Loucy (cell line): ENCODE measurements at regions not wholly inside any gene's neighbourhood (a gene's known extent, or its start where the extent isn't known, plus 50 kb on each side); places are given as distances from the start of the nearest gene placed in this dataset.
"Not testable (repeated sequence)": the region's sequence is repeated elsewhere in the genome, so short reads cannot be mapped to it uniquely, and the experiment has no call there.

Experiments
- H2AFZ ChIP-seq: fragments of 200-600 bp; sonication (generic); 2 replicates; pipeline ENCODE4 v1.6.0; 2016; ENCODE audit warnings: antibody characterized with exemption, mild to moderate bottlenecking, low read length, moderate library complexity
- H3F3A ChIP-seq: fragments of 200-600 bp; 2 replicates; pipeline ENCODE4 v1.6.0; 2016; ENCODE audit warnings: antibody characterized with exemption, low read depth, mild to moderate bottlenecking
- H3K27me3 ChIP-seq: fragments of 200-600 bp; sonication (generic); 2 replicates; pipeline ENCODE4 v1.6.1; 2014; ENCODE audit warnings: low read length, mild to moderate bottlenecking; ENCODE audit not compliant: insufficient read depth, poor library complexity, severe bottlenecking
- H3K36me3 ChIP-seq: fragments of 200-600 bp; sonication (generic); 2 replicates; pipeline ENCODE4 v1.6.1; 2016; ENCODE audit warnings: low read length; ENCODE audit not compliant: insufficient read depth
- H3K4me1 ChIP-seq: fragments of 200-600 bp; sonication (generic); 2 replicates; pipeline ENCODE4 v1.5.1; 2014; ENCODE audit warnings: low read length, mild to moderate bottlenecking; ENCODE audit not compliant: insufficient read depth, poor library complexity, severe bottlenecking
- H3K4me2 ChIP-seq: fragments of 200-600 bp; sonication (generic); 2 replicates; pipeline ENCODE4 v1.6.0; 2014; ENCODE audit warnings: antibody characterized with exemption, low read length, low read depth, mild to moderate bottlenecking; ENCODE audit not compliant: poor library complexity, severe bottlenecking
- H3K4me3 ChIP-seq: fragments of 200-600 bp; sonication (generic); 2 replicates; pipeline ENCODE4 v1.5.1; 2014; ENCODE audit warnings: low read length, mild to moderate bottlenecking, mixed read lengths; ENCODE audit not compliant: poor library complexity, severe bottlenecking
- H3K79me2 ChIP-seq: fragments of 200-600 bp; sonication (generic); 2 replicates; pipeline ENCODE4 v1.6.1; 2014; ENCODE audit warnings: low read length; ENCODE audit not compliant: insufficient read depth
- H3K9ac ChIP-seq: fragments of 200-600 bp; sonication (generic); 2 replicates; pipeline ENCODE4 v1.6.0; 2014; ENCODE audit warnings: mild to moderate bottlenecking, low read depth, low read length, moderate library complexity; ENCODE audit not compliant: poor library complexity, severe bottlenecking
- H3K9me2 ChIP-seq: fragments of 200-600 bp; sonication (generic); replicated peaks from 2 replicates; pipeline ENCODE4 v1.6.1; 2016; ENCODE audit warnings: low read depth, low read length, mixed read lengths
- H3K9me3 ChIP-seq: fragments of 200-600 bp; sonication (generic); 2 replicates; pipeline ENCODE4 v1.6.1; 2014; ENCODE audit warnings: mild to moderate bottlenecking, antibody characterized with exemption, low read length, low read depth; ENCODE audit not compliant: insufficient read depth
- H4K20me1 ChIP-seq: fragments of 200-600 bp; sonication (generic); 2 replicates; pipeline ENCODE4 v1.6.0; 2014; ENCODE audit warnings: antibody characterized with exemption, low read length, mild to moderate bottlenecking; ENCODE audit not compliant: insufficient read depth, poor library complexity, severe bottlenecking
- CTCF ChIP-seq: fragments of 200-600 bp; sonication (generic); conservative IDR thresholded peaks from 2 replicates; pipeline ENCODE4 v1.5.1; 2014; ENCODE audit warnings: mild to moderate bottlenecking, antibody characterized with exemption, low read length
- EZH2phosphoT487 ChIP-seq: fragments of 200-600 bp; IDR thresholded peaks from 2 replicates; pipeline ENCODE4 v1.6.1; 2018; ENCODE audit warnings: antibody characterized with exemption, mild to moderate bottlenecking, moderate library complexity, borderline replicate concordance

- H3K9me3 ChIP-seq, result no peaks in the 10 kb centered on the region
- no peak overlapping the region for H3K4me3 ChIP-seq
- no peaks in the 10 kb centered on the region for H3F3A ChIP-seq
- H2AFZ ChIP-seq, result no peak overlapping the region
- H4K20me1 ChIP-seq, result no peaks in the 10 kb centered on the region
- no peaks in the 10 kb centered on the region for H3K9me2 ChIP-seq
- no peak overlapping the region for H3K9ac ChIP-seq
- H3K27me3 ChIP-seq, result no peaks in the 10 kb centered on the region
- H3K36me3 ChIP-seq, result no peaks in the 10 kb centered on the region
- TF ChIP-seq EZH2phosphoT487 (no peak), CTCF (no peak)
- no peak overlapping the region for H3K4me2 ChIP-seq
- H3K4me1 ChIP-seq, result no peaks in the 10 kb centered on the region
- H3K79me2 ChIP-seq, result no peaks in the 10 kb centered on the region
Observed at GRCh38 chr3:72646263-72646662, 202.0 kb downstream of the SHQ1 start.

GRCh38 chr3:72643635-72644034, 204.6 kb downstream of the SHQ1 start:
- not testable (repeated sequence) for H3K79me2 ChIP-seq, H3F3A ChIP-seq, H3K4me1 ChIP-seq, H4K20me1 ChIP-seq, H3K36me3 ChIP-seq, H3K27me3 ChIP-seq, H2AFZ ChIP-seq, H3K9me3 ChIP-seq, H3K9me2 ChIP-seq, H3K9ac ChIP-seq, H3K4me2 ChIP-seq, H3K4me3 ChIP-seq

- H3K9ac ChIP-seq, result no peak overlapping the region
- H3K27me3 ChIP-seq, result no peaks in the 10 kb centered on the region
- H3K79me2 ChIP-seq, result no peaks in the 10 kb centered on the region
- no peak overlapping the region for H3K4me3 ChIP-seq
- no peak for TF ChIP-seq EZH2phosphoT487
- TF ChIP-seq CTCF, result no peak
- H3K36me3 ChIP-seq, result no peaks in the 10 kb centered on the region
- no peak overlapping the region for H3K4me2 ChIP-seq
- H3K4me1 ChIP-seq, result peaks cover 7% of the 10 kb centered on the region
- H3K9me3 ChIP-seq, result no peaks in the 10 kb centered on the region
- no peak overlapping the region for H2AFZ ChIP-seq
- H3K9me2 ChIP-seq, result no peaks in the 10 kb centered on the region
- no peaks in the 10 kb centered on the region for H3F3A ChIP-seq
- no peaks in the 10 kb centered on the region for H4K20me1 ChIP-seq
Observed at GRCh38 chr3:72641684-72642083, 206.6 kb downstream of the SHQ1 start.

- H3K9me3 ChIP-seq, result no peaks in the 10 kb centered on the region
- no peak for TF ChIP-seq CTCF
- TF ChIP-seq EZH2phosphoT487, result no peak
- H3K27me3 ChIP-seq, result no peaks in the 10 kb centered on the region
- peaks cover 8% of the 10 kb centered on the region for H3K4me1 ChIP-seq
- H3K9me2 ChIP-seq, result no peaks in the 10 kb centered on the region
- no peak overlapping the region for H3K9ac ChIP-seq
- no peaks in the 10 kb centered on the region for H3K79me2 ChIP-seq
- H4K20me1 ChIP-seq, result no peaks in the 10 kb centered on the region
- no peak overlapping the region for H3K4me2 ChIP-seq
- H3F3A ChIP-seq, result no peaks in the 10 kb centered on the region
- H2AFZ ChIP-seq, result no peak overlapping the region
- no peaks in the 10 kb centered on the region for H3K36me3 ChIP-seq
- H3K4me3 ChIP-seq, result no peak overlapping the region
Observed at GRCh38 chr3:72641072-72641471, 207.2 kb downstream of the SHQ1 start.
